Loucy (cell line): ENCODE measurements at regions not wholly inside any gene's neighbourhood (a gene's known extent, or its start where the extent isn't known, plus 50 kb on each side); places are given as distances from the start of the nearest gene placed in this dataset.

ENCODE experiments used
- EZH2phosphoT487 ChIP-seq: fragments of 200-600 bp; IDR thresholded peaks from 2 replicates; pipeline ENCODE4 v1.6.1; 2018; ENCODE audit warnings: antibody characterized with exemption, mild to moderate bottlenecking, moderate library complexity, borderline replicate concordance
- TF ChIP-seq, protein P1 (sequence below): fragments of 200-600 bp; sonication (generic); conservative IDR thresholded peaks from 2 replicates; pipeline ENCODE4 v1.5.1; 2014; ENCODE audit warnings: mild to moderate bottlenecking, antibody characterized with exemption, low read length

GRCh38 chr7:52715701-52716100, 319.7 kb upstream of the POM121L12 start:
- TF ChIP-seq, protein P1, sequence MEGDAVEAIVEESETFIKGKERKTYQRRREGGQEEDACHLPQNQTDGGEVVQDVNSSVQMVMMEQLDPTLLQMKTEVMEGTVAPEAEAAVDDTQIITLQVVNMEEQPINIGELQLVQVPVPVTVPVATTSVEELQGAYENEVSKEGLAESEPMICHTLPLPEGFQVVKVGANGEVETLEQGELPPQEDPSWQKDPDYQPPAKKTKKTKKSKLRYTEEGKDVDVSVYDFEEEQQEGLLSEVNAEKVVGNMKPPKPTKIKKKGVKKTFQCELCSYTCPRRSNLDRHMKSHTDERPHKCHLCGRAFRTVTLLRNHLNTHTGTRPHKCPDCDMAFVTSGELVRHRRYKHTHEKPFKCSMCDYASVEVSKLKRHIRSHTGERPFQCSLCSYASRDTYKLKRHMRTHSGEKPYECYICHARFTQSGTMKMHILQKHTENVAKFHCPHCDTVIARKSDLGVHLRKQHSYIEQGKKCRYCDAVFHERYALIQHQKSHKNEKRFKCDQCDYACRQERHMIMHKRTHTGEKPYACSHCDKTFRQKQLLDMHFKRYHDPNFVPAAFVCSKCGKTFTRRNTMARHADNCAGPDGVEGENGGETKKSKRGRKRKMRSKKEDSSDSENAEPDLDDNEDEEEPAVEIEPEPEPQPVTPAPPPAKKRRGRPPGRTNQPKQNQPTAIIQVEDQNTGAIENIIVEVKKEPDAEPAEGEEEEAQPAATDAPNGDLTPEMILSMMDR, result no peak
- no peak for TF ChIP-seq EZH2phosphoT487
